GM21367 (cell line): ENCODE measurements at regions not wholly inside any gene's neighbourhood (a gene's known extent, or its start where the extent isn't known, plus 50 kb on each side); places are given as distances from the start of the nearest gene placed in this dataset.

ENCODE experiments used
- ATAC-seq: cut with Tn5 transposase; IDR thresholded peaks from one replicate; pipeline ENCODE4 v1.9.1; 2021; ENCODE audit not compliant: unreplicated experiment

- ATAC-seq, result no peak
Observed at GRCh38 chr13:76795701-76796695, 90.2 kb downstream of the KCTD12 start.

GRCh38 chr13:76792731-76793347, 93.4 kb downstream of the KCTD12 start:
- ATAC-seq, result no peak

GRCh38 chr13:76790980-76791819, 95.0 kb downstream of the KCTD12 start:
- ATAC-seq, result no peak

- ATAC-seq, result no peak
Observed at GRCh38 chr13:76790526-76790925, 95.7 kb downstream of the KCTD12 start.

- no peak for ATAC-seq
Observed at GRCh38 chr13:76783798-76784197, 102.4 kb downstream of the KCTD12 start.

GRCh38 chr13:76778853-76779252, 107.4 kb downstream of the KCTD12 start:
- ATAC-seq, result no peak

GRCh38 chr13:76777096-76777495, 109.1 kb downstream of the KCTD12 start:
- no peak for ATAC-seq

GRCh38 chr13:76775088-76775740, 111.0 kb downstream of the KCTD12 start:
- no peak for ATAC-seq

GRCh38 chr13:76773448-76774094, 112.6 kb downstream of the KCTD12 start:
- no peak for ATAC-seq

- no peak for ATAC-seq
Observed at GRCh38 chr13:76772241-76772640, 114.0 kb downstream of the KCTD12 start.

GRCh38 chr13:76769271-76769791, 116.9 kb downstream of the KCTD12 start:
- ATAC-seq, result no peak

- no peak for ATAC-seq
Observed at GRCh38 chr13:76768384-76768783, 117.8 kb downstream of the KCTD12 start.

GRCh38 chr13:76764916-76765315, 121.3 kb downstream of the KCTD12 start:
- no peak for ATAC-seq

- no peak for ATAC-seq
Observed at GRCh38 chr13:76764429-76764828, 121.8 kb downstream of the KCTD12 start.

GRCh38 chr13:76762721-76763120, 123.5 kb downstream of the KCTD12 start:
- ATAC-seq, result no peak

- no peak for ATAC-seq
Observed at GRCh38 chr13:76759877-76760276, 126.3 kb downstream of the KCTD12 start.

- ATAC-seq, result no peak
Observed at GRCh38 chr13:76758738-76759137, 127.5 kb downstream of the KCTD12 start.

GRCh38 chr13:76758257-76758656, 127.9 kb downstream of the KCTD12 start:
- no peak for ATAC-seq

GRCh38 chr13:76756451-76756850, 129.8 kb downstream of the KCTD12 start:
- no peak for ATAC-seq

- ATAC-seq, result no peak
Observed at GRCh38 chr13:76754414-76754813, 131.8 kb downstream of the KCTD12 start.
